ENCODE measurements at regions not wholly inside any gene's neighbourhood (a gene's known extent, or its start where the extent isn't known, plus 50 kb on each side); places are given as distances from the start of the nearest gene placed in this dataset.

DNA sequence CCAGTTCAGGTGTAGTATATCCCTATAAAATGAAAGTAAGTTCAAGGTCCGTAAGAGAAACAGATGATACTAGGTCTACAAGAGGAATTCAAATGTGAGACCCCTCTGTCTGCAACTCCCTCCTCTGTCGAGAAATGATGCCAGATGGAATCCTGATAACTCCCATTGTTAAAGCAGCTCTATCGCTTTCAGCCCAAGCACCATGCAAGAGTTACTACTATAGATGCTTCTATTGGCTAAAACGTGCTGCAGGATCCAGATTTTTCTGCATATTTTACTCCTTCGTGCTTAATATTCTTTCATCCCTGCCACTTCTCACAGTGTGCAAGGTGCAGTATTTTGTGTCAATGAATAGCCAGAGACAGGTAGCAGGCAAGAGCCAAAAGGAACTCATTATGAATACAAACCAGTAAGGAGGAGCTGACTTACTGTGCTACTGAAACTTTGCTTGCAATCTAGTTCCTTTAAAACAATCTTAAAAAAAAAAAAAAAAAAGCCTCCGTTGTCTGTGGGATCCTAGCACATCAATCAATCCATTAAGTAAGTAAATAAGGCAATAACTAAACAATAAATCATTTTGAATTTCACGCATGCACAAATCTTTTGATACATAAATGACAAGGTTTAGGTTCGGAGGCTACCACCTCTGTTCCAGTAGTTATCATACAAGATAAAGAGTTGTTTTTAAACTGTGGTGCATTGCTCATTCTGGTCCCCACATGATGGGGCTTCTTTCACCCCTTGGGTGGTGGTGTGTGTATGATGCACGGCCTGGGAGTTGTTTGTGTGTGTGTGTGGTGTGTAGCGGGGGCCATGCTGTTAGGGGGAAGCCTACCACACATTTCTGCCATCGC, 151.1 kb upstream of the MPDZ start:
- TF ChIP-seq, protein P1, sequence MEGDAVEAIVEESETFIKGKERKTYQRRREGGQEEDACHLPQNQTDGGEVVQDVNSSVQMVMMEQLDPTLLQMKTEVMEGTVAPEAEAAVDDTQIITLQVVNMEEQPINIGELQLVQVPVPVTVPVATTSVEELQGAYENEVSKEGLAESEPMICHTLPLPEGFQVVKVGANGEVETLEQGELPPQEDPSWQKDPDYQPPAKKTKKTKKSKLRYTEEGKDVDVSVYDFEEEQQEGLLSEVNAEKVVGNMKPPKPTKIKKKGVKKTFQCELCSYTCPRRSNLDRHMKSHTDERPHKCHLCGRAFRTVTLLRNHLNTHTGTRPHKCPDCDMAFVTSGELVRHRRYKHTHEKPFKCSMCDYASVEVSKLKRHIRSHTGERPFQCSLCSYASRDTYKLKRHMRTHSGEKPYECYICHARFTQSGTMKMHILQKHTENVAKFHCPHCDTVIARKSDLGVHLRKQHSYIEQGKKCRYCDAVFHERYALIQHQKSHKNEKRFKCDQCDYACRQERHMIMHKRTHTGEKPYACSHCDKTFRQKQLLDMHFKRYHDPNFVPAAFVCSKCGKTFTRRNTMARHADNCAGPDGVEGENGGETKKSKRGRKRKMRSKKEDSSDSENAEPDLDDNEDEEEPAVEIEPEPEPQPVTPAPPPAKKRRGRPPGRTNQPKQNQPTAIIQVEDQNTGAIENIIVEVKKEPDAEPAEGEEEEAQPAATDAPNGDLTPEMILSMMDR (IDR thresholded peaks at IDR 0.05) = no peak
- no peak for TF ChIP-seq EP300 (IDR thresholded peaks at IDR 0.05)

Data from sigmoid colon (tissue), 4 donors.